ENCODE measurements at regions not wholly inside any gene's neighbourhood (a gene's known extent, or its start where the extent isn't known, plus 50 kb on each side); places are given as distances from the start of the nearest gene placed in this dataset.
A peak's percentile ranks its signal among the peaks of the same experiment; 100 is the strongest.
"Not testable (repeated sequence)": the region's sequence is repeated elsewhere in the genome, so short reads cannot be mapped to it uniquely, and the experiment has no call there.

GRCh38 chr13:22925881-22926747 lies 254.7 kb upstream of the SGCG start:
- no peak for FAIRE-seq
- no peak overlapping the region for H3K4me3 ChIP-seq (ENCODE audit: control insufficient read depth in 2 of 3, extremely low read depth in 1 of 3, insufficient read depth in 2 of 3, low read depth in 1 of 3, low read length in 3 of 3)
- H2AFZ ChIP-seq (ENCODE audit: control insufficient read depth, low read length): peak overlapping the region; percentile 68
- TF ChIP-seq CTCF (optimal IDR thresholded peaks at IDR 0.05 in 1 of 3, IDR thresholded peaks at IDR 0.05 in 1 of 3, conservative IDR thresholded peaks at IDR 0.05 in 1 of 3; ENCODE audit: extremely low read depth in 1 of 3, insufficient read depth in 2 of 3, low read length in 3 of 3) (peak in 1 of 3 experiments; percentile 13), EZH2 (IDR thresholded peaks at IDR 0.05; ENCODE audit: low read length) (no peak)
- H3K27me3 ChIP-seq (ENCODE audit: control insufficient read depth, extremely low read depth, insufficient read depth, low read length): no peaks in the 10 kb centered on the region
- no peaks in the 10 kb centered on the region for H3K4me1 ChIP-seq (ENCODE audit: control insufficient read depth, extremely low read depth, insufficient read depth, low read length)
- DNase-seq (ENCODE audit: low read depth, low spot score): no peak
- no peaks in the 10 kb centered on the region for H3K36me3 ChIP-seq (ENCODE audit: control insufficient read depth in 2 of 2, extremely low read depth in 1 of 2, insufficient read depth in 2 of 2, low read length in 2 of 2)
- H3K9me1 ChIP-seq (ENCODE audit: control insufficient read depth, extremely low read depth, insufficient read depth, low read length): no peaks in the 10 kb centered on the region
- dilution Hi-C loops (cut with MboI; ENCODE audit: extremely low pct_ligation_motif_present, low sequenced_read_pairs): no loop called here
- no peaks in the 10 kb centered on the region for H3K79me2 ChIP-seq (ENCODE audit: control insufficient read depth, insufficient read depth, low read length)
- no peak overlapping the region for H3K9ac ChIP-seq (ENCODE audit: control insufficient read depth, extremely low read depth, insufficient read depth, low read length)
- no peaks in the 10 kb centered on the region for H4K20me1 ChIP-seq (ENCODE audit: control insufficient read depth, extremely low read depth, insufficient read depth, low read length)
- no peaks in the 10 kb centered on the region for H3K9me3 ChIP-seq (ENCODE audit: control insufficient read depth, low read depth, low read length)
- H3K27ac ChIP-seq (ENCODE audit: control insufficient read depth, insufficient read depth, low read length): no peak overlapping the region
- H3K4me2 ChIP-seq (ENCODE audit: control insufficient read depth, extremely low read depth, insufficient read depth, low read depth, low read length): peak overlapping the region; percentile 10

- Histone ChIP-seq H3K27ac (ENCODE audit: control insufficient read depth, insufficient read depth, low read length) (no peak overlapping the region), H3K4me2 (ENCODE audit: control insufficient read depth, extremely low read depth, insufficient read depth, low read depth, low read length) (no peak overlapping the region), H3K9me3 (ENCODE audit: control insufficient read depth, low read depth, low read length) (no peaks in the 10 kb centered on the region), H3K36me3 (ENCODE audit: control insufficient read depth in 2 of 2, extremely low read depth in 1 of 2, insufficient read depth in 2 of 2, low read length in 2 of 2) (no peaks in the 10 kb centered on the region), H4K20me1 (ENCODE audit: control insufficient read depth, extremely low read depth, insufficient read depth, low read length) (no peaks in the 10 kb centered on the region), H3K9me1 (ENCODE audit: control insufficient read depth, extremely low read depth, insufficient read depth, low read length) (no peaks in the 10 kb centered on the region), H3K4me3 (ENCODE audit: control insufficient read depth in 2 of 3, extremely low read depth in 1 of 3, insufficient read depth in 2 of 3, low read depth in 1 of 3, low read length in 3 of 3) (no peak overlapping the region), H3K4me1 (ENCODE audit: control insufficient read depth, extremely low read depth, insufficient read depth, low read length) (no peaks in the 10 kb centered on the region), H2AFZ (ENCODE audit: control insufficient read depth, low read length) (peak overlapping the region; percentile 68), H3K79me2 (ENCODE audit: control insufficient read depth, insufficient read depth, low read length) (no peaks in the 10 kb centered on the region), H3K9ac (ENCODE audit: control insufficient read depth, extremely low read depth, insufficient read depth, low read length) (no peak overlapping the region), H3K27me3 (ENCODE audit: control insufficient read depth, extremely low read depth, insufficient read depth, low read length) (no peaks in the 10 kb centered on the region)
- dilution Hi-C loops (cut with MboI; ENCODE audit: extremely low pct_ligation_motif_present, low sequenced_read_pairs): no loop called here
- FAIRE-seq: no peak
- DNase-seq (ENCODE audit: low read depth, low spot score): no peak
- no peak for TF ChIP-seq CTCF (optimal IDR thresholded peaks at IDR 0.05 in 1 of 3, IDR thresholded peaks at IDR 0.05 in 1 of 3, conservative IDR thresholded peaks at IDR 0.05 in 1 of 3; ENCODE audit: extremely low read depth in 1 of 3, insufficient read depth in 2 of 3, low read length in 3 of 3)
- TF ChIP-seq EZH2 (IDR thresholded peaks at IDR 0.05; ENCODE audit: low read length): no peak
Measured at GRCh38 chr13:22926748-22927400, 253.9 kb upstream of the SGCG start.

GRCh38 chr13:22927845-22928244 lies 252.9 kb upstream of the SGCG start:
- H2AFZ ChIP-seq (ENCODE audit: control insufficient read depth, low read length); H3K9me3 ChIP-seq (ENCODE audit: control insufficient read depth, low read depth, low read length); DNase-seq (ENCODE audit: low read depth, low spot score); H3K4me3 ChIP-seq (ENCODE audit: control insufficient read depth in 2 of 3, extremely low read depth in 1 of 3, insufficient read depth in 2 of 3, low read depth in 1 of 3, low read length in 3 of 3); H4K20me1 ChIP-seq (ENCODE audit: control insufficient read depth, extremely low read depth, insufficient read depth, low read length); H3K27ac ChIP-seq (ENCODE audit: control insufficient read depth, insufficient read depth, low read length); H3K4me2 ChIP-seq (ENCODE audit: control insufficient read depth, extremely low read depth, insufficient read depth, low read depth, low read length); H3K36me3 ChIP-seq (ENCODE audit: control insufficient read depth in 2 of 2, extremely low read depth in 1 of 2, insufficient read depth in 2 of 2, low read length in 2 of 2); H3K9me1 ChIP-seq (ENCODE audit: control insufficient read depth, extremely low read depth, insufficient read depth, low read length); H3K79me2 ChIP-seq (ENCODE audit: control insufficient read depth, insufficient read depth, low read length); H3K4me1 ChIP-seq (ENCODE audit: control insufficient read depth, extremely low read depth, insufficient read depth, low read length); dilution Hi-C loops (cut with MboI; ENCODE audit: extremely low pct_ligation_motif_present, low sequenced_read_pairs); H3K27me3 ChIP-seq (ENCODE audit: control insufficient read depth, extremely low read depth, insufficient read depth, low read length); H3K9ac ChIP-seq (ENCODE audit: control insufficient read depth, extremely low read depth, insufficient read depth, low read length): not testable (repeated sequence)
- FAIRE-seq: peak; percentile 23

Data from keratinocyte (primary cell).